Loucy (cell line): ENCODE measurements at regions not wholly inside any gene's neighbourhood (a gene's known extent, or its start where the extent isn't known, plus 50 kb on each side); places are given as distances from the start of the nearest gene placed in this dataset.

Experiments used
- H2AFZ ChIP-seq: fragments of 200-600 bp; sonication (generic); 2 replicates; pipeline ENCODE4 v1.6.0; 2016; ENCODE audit warnings: antibody characterized with exemption, mild to moderate bottlenecking, low read length, moderate library complexity
- H3F3A ChIP-seq: fragments of 200-600 bp; 2 replicates; pipeline ENCODE4 v1.6.0; 2016; ENCODE audit warnings: antibody characterized with exemption, low read depth, mild to moderate bottlenecking
- H3K27me3 ChIP-seq: fragments of 200-600 bp; sonication (generic); 2 replicates; pipeline ENCODE4 v1.6.1; 2014; ENCODE audit warnings: low read length, mild to moderate bottlenecking; ENCODE audit not compliant: insufficient read depth, poor library complexity, severe bottlenecking
- H3K36me3 ChIP-seq: fragments of 200-600 bp; sonication (generic); 2 replicates; pipeline ENCODE4 v1.6.1; 2016; ENCODE audit warnings: low read length; ENCODE audit not compliant: insufficient read depth
- H3K4me1 ChIP-seq: fragments of 200-600 bp; sonication (generic); 2 replicates; pipeline ENCODE4 v1.5.1; 2014; ENCODE audit warnings: low read length, mild to moderate bottlenecking; ENCODE audit not compliant: insufficient read depth, poor library complexity, severe bottlenecking
- H3K4me2 ChIP-seq: fragments of 200-600 bp; sonication (generic); 2 replicates; pipeline ENCODE4 v1.6.0; 2014; ENCODE audit warnings: antibody characterized with exemption, low read length, low read depth, mild to moderate bottlenecking; ENCODE audit not compliant: poor library complexity, severe bottlenecking
- H3K4me3 ChIP-seq: fragments of 200-600 bp; sonication (generic); 2 replicates; pipeline ENCODE4 v1.5.1; 2014; ENCODE audit warnings: low read length, mild to moderate bottlenecking, mixed read lengths; ENCODE audit not compliant: poor library complexity, severe bottlenecking
- H3K79me2 ChIP-seq: fragments of 200-600 bp; sonication (generic); 2 replicates; pipeline ENCODE4 v1.6.1; 2014; ENCODE audit warnings: low read length; ENCODE audit not compliant: insufficient read depth
- H3K9ac ChIP-seq: fragments of 200-600 bp; sonication (generic); 2 replicates; pipeline ENCODE4 v1.6.0; 2014; ENCODE audit warnings: mild to moderate bottlenecking, low read depth, low read length, moderate library complexity; ENCODE audit not compliant: poor library complexity, severe bottlenecking
- H3K9me2 ChIP-seq: fragments of 200-600 bp; sonication (generic); replicated peaks from 2 replicates; pipeline ENCODE4 v1.6.1; 2016; ENCODE audit warnings: low read depth, low read length, mixed read lengths
- H3K9me3 ChIP-seq: fragments of 200-600 bp; sonication (generic); 2 replicates; pipeline ENCODE4 v1.6.1; 2014; ENCODE audit warnings: mild to moderate bottlenecking, antibody characterized with exemption, low read length, low read depth; ENCODE audit not compliant: insufficient read depth
- H4K20me1 ChIP-seq: fragments of 200-600 bp; sonication (generic); 2 replicates; pipeline ENCODE4 v1.6.0; 2014; ENCODE audit warnings: antibody characterized with exemption, low read length, mild to moderate bottlenecking; ENCODE audit not compliant: insufficient read depth, poor library complexity, severe bottlenecking
- EZH2phosphoT487 ChIP-seq: fragments of 200-600 bp; IDR thresholded peaks from 2 replicates; pipeline ENCODE4 v1.6.1; 2018; ENCODE audit warnings: antibody characterized with exemption, mild to moderate bottlenecking, moderate library complexity, borderline replicate concordance
- TF ChIP-seq, protein P1 (sequence below): fragments of 200-600 bp; sonication (generic); conservative IDR thresholded peaks from 2 replicates; pipeline ENCODE4 v1.5.1; 2014; ENCODE audit warnings: mild to moderate bottlenecking, antibody characterized with exemption, low read length

DNA sequence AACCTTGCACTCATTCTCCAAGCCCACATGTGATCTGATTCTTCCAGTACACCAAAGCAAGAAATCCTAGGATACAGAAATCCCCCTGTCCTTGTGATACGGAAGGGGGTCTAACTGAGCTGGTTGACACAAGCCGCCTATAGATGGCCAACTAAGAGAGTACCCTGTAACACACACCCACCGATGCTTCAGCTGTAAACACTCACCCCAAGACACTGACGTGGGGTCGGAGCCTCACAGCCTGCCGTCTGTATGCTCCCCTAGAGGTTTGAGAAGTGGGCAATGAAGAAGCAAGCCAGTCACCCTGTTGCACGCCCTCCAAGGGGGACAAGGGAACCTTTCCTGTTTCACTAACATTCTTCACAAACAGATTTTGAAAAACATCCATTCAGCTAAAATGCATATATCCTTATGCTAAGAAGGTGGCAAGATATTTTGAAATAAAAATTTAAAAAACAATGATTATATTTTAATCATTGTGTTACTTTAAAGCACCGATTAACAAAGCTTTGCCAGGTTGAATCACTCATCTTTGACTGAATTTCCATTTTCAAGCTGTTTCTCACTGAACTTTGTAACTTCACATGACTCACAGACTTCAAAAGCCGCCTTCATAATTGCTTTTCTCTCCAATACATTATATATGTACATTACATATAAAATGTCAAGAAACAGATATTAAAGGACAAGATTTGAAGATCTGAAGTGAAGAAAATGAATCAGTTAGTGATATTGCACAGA is 329.3 kb downstream of the ARL4A start:
- no peaks in the 10 kb centered on the region for H3K27me3 ChIP-seq

DNA sequence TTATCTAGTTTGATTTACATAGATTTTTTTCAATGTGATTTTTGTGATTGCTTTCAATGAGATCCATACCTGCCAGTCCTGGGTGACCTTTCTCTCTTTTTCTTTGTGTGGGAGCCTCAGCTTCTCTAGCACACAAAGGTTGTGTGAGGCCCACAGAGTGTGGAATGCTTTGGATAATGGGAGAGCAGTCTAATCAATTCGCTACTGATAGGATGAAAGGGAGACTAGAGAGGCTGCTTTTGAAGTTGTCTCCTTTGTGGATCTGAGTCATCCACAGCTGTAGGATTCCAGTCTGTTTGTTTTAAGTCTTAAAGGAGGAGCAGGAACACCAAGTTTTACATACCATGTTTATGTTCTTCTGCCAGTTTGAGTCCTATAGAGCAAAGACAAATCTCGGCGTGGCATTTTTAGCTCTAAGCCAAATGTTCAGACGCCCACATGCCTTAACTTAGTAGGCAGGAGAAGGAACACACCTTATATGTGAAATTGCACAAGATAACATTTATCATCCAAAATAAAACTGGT is 330.0 kb downstream of the ARL4A start:
- Histone ChIP-seq H3K36me3 (no peaks in the 10 kb centered on the region), H3K4me2 (no peak overlapping the region), H4K20me1 (no peaks in the 10 kb centered on the region), H3K9me2 (0 out of 2 replicates have a peak, but pooled peaks cover 3% of the 10 kb centered on the region), H3K27me3 (no peaks in the 10 kb centered on the region), H3K9ac (no peak overlapping the region), H3K4me1 (no peaks in the 10 kb centered on the region), H2AFZ (no peak overlapping the region), H3K4me3 (no peak overlapping the region), H3K79me2 (no peaks in the 10 kb centered on the region), H3F3A (no peaks in the 10 kb centered on the region), H3K9me3 (0 out of 2 replicates have a peak, but pooled peaks cover 3% of the 10 kb centered on the region)
- no peak for TF ChIP-seq EZH2phosphoT487
- TF ChIP-seq, protein P1, sequence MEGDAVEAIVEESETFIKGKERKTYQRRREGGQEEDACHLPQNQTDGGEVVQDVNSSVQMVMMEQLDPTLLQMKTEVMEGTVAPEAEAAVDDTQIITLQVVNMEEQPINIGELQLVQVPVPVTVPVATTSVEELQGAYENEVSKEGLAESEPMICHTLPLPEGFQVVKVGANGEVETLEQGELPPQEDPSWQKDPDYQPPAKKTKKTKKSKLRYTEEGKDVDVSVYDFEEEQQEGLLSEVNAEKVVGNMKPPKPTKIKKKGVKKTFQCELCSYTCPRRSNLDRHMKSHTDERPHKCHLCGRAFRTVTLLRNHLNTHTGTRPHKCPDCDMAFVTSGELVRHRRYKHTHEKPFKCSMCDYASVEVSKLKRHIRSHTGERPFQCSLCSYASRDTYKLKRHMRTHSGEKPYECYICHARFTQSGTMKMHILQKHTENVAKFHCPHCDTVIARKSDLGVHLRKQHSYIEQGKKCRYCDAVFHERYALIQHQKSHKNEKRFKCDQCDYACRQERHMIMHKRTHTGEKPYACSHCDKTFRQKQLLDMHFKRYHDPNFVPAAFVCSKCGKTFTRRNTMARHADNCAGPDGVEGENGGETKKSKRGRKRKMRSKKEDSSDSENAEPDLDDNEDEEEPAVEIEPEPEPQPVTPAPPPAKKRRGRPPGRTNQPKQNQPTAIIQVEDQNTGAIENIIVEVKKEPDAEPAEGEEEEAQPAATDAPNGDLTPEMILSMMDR: no peak

More for the DNA sequence above, 329.3 kb downstream of the ARL4A start:
- Histone ChIP-seq H3K4me3 (no peak overlapping the region), H4K20me1 (no peaks in the 10 kb centered on the region), H3K4me2 (no peak overlapping the region), H3K4me1 (no peaks in the 10 kb centered on the region), H3K79me2 (no peaks in the 10 kb centered on the region), H3K36me3 (no peaks in the 10 kb centered on the region), H3K9ac (no peak overlapping the region), H2AFZ (no peak overlapping the region), H3K9me2 (0 out of 2 replicates have a peak, but pooled peaks cover 3% of the 10 kb centered on the region), H3F3A (no peaks in the 10 kb centered on the region), H3K9me3 (0 out of 2 replicates have a peak, but pooled peaks cover 3% of the 10 kb centered on the region)
- no peak for TF ChIP-seq EZH2phosphoT487
- TF ChIP-seq, protein P1: no peak

DNA sequence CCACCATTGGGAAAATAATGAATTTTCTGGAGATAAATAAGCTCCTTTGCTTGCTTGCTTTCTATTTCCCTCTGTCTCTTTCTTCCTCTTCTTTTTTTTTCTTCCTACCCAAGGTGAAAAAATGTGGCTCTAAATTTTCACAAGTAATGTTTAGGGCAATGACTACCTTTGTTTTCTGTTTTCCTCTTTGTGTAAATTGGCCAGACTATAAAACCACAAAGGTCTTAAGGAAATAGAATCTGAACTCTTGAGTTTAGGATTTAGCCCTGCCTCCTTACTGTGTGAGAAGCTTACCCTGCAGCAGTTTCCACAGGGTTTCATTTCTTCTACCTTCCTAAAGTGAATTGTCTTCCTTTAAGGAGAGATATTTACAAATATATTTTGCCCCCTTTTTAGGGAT is 330.4 kb downstream of the ARL4A start:
- Histone ChIP-seq H3F3A (no peaks in the 10 kb centered on the region), H3K27me3 (no peaks in the 10 kb centered on the region), H2AFZ (no peak overlapping the region), H3K4me1 (no peaks in the 10 kb centered on the region), H3K9me3 (0 out of 2 replicates have a peak, but pooled peaks cover 3% of the 10 kb centered on the region), H3K9ac (no peak overlapping the region), H4K20me1 (no peaks in the 10 kb centered on the region), H3K36me3 (no peaks in the 10 kb centered on the region), H3K4me2 (no peak overlapping the region), H3K4me3 (no peak overlapping the region), H3K9me2 (0 out of 2 replicates have a peak, but pooled peaks cover 3% of the 10 kb centered on the region), H3K79me2 (no peaks in the 10 kb centered on the region)
- TF ChIP-seq EZH2phosphoT487: no peak
- TF ChIP-seq, protein P1: no peak
